AG10803 (cell line): ENCODE measurements at regions not wholly inside any gene's neighbourhood (a gene's known extent, or its start where the extent isn't known, plus 50 kb on each side); places are given as distances from the start of the nearest gene placed in this dataset.
"Not testable (repeated sequence)": the region's sequence is repeated elsewhere in the genome, so short reads cannot be mapped to it uniquely, and the experiment has no call there.

Source experiments
- DNase-seq: peaks from one replicate; pipeline ENCODE4 v3.0.0; 2010; ENCODE audit warnings: low read depth
- H3K4me3 ChIP-seq: 2 replicates; pipeline ENCODE4 v1.5.1; 2011; ENCODE audit warnings: mild to moderate bottlenecking, low read length, control low read depth
- CTCF ChIP-seq: conservative IDR thresholded peaks from 2 replicates; pipeline ENCODE4 v1.5.1; 2011; ENCODE audit warnings: mild to moderate bottlenecking, low read length, control low read depth, inconsistent platforms

- TF ChIP-seq CTCF: no peak
- no peak for DNase-seq
- H3K4me3 ChIP-seq: no peak overlapping the region
These were observed 370.2 kb upstream of the CHORDC1 start for GRCh38 chr11:90593099-90593498.

GRCh38 chr11:90590286-90590685 lies 367.4 kb upstream of the CHORDC1 start:
- no peak for DNase-seq
- no peak for TF ChIP-seq CTCF
- no peak overlapping the region for H3K4me3 ChIP-seq

- no peak for TF ChIP-seq CTCF
- H3K4me3 ChIP-seq: no peak overlapping the region
- no peak for DNase-seq
These were observed 366.9 kb upstream of the CHORDC1 start for GRCh38 chr11:90589735-90590134.

GRCh38 chr11:90587896-90588295 lies 365.0 kb upstream of the CHORDC1 start:
- no peak overlapping the region for H3K4me3 ChIP-seq
- TF ChIP-seq CTCF: no peak
- no peak for DNase-seq

GRCh38 chr11:90585491-90585890 lies 362.6 kb upstream of the CHORDC1 start:
- DNase-seq: no peak
- no peak for TF ChIP-seq CTCF
- no peak overlapping the region for H3K4me3 ChIP-seq

- DNase-seq, H3K4me3 ChIP-seq: not testable (repeated sequence)
These were observed 360.1 kb upstream of the CHORDC1 start for GRCh38 chr11:90582999-90583398.

- TF ChIP-seq CTCF: no peak
- no peak for DNase-seq
- no peak overlapping the region for H3K4me3 ChIP-seq
These were observed 341.7 kb upstream of the CHORDC1 start for GRCh38 chr11:90564531-90564930.

GRCh38 chr11:90558328-90558865 lies 335.5 kb upstream of the CHORDC1 start:
- H3K4me3 ChIP-seq: no peak overlapping the region
- no peak for TF ChIP-seq CTCF
- no peak for DNase-seq
